Activated CD8-positive, alpha-beta memory T cell treated with anti-CD3 and anti-CD28 coated beads, Interleukin-2, amount 50 U/mL, for 24 hours (primary cell): ENCODE measurements at regions not wholly inside any gene's neighbourhood (a gene's known extent, or its start where the extent isn't known, plus 50 kb on each side); places are given as distances from the start of the nearest gene placed in this dataset.

Experiments used
- DNase-seq: peaks from one replicate; pipeline ENCODE4 v3.0.0-alpha.2; 2020; ENCODE audit errors: extremely low read depth

DNA sequence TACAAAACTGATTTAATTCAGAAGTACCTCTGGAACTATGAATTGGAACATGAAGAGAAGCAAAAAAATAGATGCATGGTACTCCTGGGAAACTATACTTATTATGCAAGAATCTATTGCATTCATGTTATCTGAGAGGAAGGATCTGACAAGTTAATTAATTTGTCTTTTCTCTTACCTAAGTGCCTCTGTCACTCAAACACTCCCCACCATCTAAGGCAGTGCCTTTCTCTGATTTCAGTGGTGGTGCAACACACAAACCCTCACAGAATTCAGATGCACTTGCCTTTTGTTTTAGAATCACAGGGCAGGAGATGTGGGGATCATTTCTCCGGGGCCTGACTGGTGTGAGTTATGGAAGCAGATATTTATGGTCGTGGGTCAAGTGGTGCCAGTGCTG, 52.5 kb upstream of the C9orf72 start:
- no peak for DNase-seq

DNA sequence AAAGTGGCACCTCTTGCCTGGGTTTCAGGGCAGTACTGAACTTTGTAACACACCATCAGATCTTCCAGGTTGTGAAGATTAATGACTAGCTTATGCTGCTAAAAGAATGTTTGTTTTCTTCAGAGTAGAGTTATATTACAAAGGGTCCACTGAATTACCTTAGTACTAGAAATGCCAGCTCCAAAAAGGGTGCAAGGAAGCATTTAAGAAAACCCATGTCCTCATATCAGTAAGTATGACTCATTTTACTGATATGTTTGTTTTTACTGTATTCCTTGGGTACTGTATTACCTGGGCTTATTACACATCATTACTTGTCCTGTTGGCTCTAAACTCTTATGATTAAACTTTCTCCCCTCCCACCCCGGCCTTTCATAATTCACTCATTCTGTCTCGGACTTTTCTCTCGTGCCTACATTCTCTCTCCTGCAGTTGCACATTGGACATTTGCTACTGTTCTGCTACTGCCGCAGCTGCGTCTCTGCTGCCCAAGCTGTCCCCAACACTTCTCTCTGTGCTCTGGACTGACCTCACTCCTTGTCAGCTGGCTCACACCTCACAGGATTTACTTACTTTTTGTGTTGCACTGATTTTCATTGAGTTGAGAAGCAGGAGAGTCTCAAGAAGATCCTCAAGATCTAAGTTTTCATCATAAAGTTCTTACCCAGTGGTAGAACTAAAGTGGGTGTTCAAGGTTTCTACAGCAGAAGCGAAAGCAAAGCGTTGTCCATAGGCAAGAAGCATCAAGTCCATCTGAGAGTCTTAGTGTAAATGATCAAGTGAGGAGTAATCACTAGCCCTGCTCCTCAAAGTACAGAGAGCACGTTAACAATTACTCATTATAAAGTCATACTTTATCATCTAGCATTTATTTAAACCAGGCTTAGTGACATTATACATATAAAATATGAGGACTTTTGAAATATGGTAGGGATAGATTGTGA, 53.2 kb upstream of the C9orf72 start:
- DNase-seq: no peak

DNA sequence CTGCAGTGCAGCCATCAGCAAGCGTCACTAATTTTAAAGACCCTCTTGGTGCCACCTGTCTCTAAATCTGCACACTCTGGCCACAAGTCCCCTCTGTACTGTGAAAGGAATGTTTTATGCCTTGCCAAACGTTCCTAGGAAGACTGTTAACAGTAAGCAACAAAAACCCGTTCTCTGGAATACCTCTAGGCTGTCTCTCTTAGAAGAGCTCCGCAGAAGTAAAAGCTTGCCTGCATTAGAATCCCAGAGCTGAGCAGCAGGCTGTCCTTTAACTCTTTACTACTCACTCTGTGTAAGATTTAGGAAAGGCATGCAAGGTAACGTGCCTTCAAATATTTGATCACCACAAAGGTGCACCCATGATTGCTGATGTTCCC, 53.9 kb upstream of the C9orf72 start:
- DNase-seq: no peak

DNA sequence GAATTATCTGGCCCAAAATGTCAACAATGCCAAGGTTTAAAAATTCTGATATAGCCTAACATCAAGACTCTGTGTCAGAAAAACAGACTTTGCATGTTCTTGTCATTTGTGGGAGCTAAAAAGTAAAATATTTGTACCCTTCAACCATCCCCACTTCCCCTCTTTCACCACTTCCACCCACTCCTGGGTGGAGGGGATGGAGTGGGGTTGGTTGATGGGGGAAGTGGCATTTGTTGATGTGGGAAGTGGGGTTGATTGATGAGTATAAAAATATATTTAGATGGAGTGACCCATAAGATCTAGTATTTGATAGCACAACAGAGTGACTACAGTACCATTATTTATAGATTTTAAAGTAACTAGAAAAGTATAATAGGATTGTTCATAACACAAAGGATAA, 55.0 kb upstream of the C9orf72 start:
- no peak for DNase-seq

DNA sequence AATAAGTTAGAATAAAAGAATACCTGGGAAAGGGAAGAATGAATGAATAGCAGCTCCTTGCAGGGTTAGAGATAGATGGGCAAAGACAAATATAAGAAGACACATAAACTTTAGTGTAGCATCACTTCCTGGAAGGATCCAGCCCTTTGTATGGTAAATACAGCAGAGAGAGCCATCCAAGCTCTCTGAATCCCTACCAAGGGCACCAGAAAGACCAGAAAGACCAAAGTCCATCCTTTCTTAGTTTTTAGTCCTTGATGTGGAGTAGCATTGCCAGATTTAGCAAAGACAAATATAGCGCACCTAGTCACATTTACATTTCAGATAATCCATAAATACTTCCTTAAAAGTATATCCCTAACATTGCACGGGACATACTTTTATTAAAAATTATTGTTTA, 56.1 kb upstream of the C9orf72 start:
- no peak for DNase-seq

DNA sequence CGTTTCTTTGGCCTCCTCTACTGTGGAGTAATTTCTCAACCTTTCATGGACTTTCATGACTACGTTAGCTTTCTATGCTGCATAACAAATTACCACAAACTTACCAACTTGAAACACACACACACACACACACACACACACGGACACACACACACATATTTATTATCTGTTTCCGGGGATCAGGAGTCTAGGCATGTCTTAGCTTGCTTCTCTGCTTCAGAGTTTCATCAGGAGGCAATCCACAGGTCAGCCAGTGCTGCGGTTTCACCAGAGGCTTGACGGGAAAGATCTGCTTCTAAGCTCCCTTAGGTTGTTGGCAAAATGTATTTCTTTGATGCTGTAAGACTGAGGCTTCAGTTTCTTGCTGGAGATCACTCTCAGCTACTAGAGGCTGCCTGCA, 59.0 kb upstream of the C9orf72 start:
- DNase-seq: no peak

DNA sequence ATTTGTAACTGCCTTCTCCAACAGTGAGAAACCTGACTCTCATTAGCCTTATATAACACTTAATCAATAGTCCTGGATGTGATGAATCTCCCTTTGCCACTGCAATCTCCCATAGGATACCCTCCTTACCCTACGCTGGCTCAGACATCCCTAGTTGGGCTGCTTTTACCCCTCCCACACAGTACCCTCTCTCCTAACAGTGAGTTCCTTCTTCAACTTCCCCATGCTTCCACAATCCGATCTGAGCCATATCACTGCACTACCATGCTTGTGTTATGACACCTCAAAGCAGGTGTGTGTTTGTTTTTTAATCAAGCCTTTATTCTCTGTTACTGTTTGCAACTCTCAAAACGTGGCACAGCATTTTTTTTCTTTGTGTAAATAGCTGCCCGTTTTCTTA, 60.5 kb upstream of the C9orf72 start:
- no peak for DNase-seq

DNA sequence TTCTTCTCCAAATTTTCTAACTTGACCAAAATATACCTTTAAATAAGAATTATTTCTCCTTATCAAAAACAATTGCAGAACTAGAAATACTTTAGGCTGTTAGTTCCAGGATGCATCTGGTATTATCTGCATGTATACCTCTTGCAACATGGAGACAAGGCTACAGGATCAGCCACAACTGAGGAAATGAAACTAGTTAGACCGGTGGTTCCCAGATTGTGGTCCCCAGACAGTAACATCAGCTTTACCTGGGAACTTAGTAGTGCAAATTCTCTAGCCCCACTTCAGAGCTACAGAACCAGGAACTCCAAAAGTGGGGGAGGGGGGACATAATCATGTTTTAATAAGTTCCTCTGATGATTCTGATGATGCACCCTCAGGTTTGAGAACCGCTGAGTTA, 61.6 kb upstream of the C9orf72 start:
- no peak for DNase-seq

DNA sequence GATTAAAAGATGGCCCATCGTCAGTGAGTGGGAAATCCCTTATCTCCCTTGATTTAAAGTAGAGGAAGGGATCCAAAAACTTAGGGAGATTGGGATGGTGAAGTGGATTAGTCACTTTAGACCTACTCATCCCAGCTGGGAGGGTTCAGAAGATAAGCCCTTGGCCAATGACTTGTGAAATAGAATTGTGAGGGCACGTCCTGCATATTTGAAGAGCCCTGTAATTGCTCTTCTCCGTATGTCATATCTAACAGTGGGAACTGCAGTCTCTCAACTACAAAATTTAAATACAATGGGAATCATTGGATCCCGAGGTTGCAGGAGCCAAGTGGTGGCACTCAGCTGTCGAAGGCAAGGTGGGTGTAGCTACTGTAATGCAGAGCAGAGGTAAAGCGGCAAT, 65.4 kb upstream of the C9orf72 start:
- DNase-seq: no peak

DNA sequence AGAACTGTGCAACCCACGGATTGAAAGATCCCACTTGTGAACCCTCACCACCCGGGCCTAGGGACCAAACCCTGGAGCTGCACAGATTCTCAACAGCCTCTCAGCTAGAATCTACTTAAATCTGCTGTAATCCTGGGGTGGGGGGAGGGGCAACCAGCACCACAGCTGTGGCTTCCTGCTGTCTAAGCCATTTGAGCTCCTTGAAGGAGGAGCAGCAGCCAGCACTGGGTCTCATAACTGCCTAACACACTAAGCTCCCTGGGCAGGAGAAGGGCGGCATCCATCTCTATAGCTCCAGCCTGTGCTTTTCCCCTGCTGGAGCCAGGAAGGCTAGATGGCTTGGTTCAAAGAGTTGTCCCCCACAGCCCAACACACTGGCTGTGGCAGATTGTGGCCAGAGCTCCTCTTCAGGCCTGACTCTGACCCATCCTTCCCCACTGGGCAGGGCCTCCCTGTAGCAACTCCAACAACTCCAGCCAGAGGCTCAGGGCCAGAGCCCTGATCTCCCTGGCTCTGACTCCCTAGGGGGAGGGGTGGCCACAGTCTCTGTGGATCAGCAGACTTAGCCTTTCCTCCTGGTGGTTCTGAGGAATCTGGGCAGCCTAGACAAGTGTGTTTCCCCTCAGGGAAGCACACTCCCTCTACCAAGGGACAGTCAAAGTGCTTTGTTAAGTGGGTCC, 72.0 kb upstream of the C9orf72 start:
- no peak for DNase-seq

DNA sequence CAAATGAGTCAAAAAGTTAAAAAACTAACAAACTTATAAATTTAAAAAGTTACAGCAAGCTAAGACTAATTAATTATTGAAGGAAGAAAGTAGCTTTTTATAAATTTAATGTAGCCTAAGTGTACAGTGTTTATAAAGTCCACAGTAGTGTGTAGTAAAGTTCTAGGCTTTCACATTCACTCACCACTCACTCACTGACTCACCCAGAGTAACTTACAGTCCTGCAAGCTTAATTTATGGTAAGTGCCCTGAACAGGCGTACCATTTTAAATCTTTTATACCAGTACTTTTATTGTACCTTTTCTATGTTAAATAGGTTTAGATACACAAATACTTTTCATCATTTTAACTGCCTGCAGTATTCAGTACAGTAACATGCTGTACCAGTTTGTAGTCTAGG, 80.0 kb upstream of the C9orf72 start:
- DNase-seq: no peak

DNA sequence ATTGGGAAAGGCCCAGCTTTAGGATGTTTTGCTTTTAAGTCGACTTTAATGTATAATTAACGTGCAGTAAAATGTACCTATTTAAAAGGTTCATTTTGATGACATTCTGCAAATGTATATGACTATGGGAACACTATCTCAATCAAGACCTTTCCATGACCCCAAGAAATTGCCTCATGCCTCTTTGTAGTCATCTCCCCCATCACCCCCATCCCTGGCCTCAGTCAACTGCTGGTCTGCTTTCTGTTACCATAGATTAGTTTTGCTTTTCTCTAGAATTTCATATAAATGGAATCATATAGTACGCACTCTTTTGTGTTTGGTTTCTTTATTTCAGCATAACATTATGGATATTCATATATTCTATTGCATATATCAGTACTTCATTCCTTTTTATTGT, 80.7 kb upstream of the C9orf72 start:
- no peak for DNase-seq

DNA sequence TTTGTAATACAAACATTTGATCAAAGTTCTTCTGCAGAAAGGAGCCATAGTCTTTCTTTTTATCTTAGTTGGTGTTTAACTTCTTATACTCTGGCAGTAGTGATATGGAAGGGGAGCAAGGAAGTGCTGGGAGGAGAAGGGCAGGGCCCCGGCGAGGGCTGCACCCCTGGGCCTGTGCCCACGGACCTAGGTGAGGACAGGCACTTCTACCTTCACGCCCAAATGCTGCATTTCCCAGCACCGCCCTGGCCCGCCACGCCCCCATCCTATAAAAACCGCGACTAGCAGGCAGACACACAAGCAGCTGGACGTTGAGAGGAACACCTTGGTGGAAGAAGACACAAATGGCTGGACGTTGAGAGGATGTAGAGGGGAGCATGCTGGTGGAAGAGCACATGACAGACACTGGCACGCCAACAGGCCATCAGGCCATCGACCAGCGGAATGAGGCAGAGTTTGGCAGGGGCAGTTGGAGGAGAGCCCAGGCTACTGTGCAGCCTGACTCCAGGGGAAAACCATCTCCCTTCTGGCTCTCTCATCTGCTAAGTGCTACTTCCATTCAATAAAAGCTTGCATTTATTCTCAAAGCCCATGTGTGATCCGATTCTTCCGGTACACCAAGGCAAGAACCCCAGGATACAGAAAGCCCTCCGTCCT, 81.5 kb upstream of the C9orf72 start:
- no peak for DNase-seq

DNA sequence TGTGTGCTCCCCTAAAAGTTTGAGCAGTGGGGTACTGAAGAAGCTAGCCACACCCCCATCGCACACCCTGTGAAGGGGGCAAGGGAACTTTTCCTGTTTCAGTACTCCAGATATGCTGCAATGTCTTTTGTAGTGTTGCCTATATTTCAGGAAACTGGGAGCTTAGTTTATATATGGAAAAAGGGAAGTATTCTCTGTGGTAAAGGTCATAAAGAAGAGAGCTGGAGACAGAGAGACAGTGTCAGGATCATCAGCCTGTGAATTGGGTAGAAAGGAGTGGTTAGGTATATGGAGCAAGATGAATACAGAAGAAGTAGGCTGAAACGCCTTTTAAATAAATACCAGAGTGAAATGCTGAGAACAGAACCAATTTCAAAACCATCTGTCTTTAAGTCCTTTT, 82.2 kb upstream of the C9orf72 start:
- DNase-seq: no peak

DNA sequence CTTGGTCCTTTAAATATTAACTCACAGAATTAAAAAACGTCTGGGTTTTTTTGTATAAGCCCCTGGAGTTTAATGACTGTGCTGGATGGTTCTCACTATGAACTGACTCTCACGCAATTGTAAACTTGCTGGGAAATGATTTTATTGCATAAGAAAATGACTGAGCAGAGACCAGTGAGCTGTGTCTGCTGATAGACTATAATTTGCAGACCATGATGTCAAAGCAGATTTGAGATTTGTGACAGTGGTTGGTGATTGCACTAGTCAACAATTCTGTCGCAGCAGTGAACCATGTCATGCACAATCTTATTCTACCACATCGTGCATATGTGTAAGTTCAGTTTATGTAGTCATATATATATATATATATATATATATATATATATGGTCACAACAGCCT, 85.7 kb upstream of the C9orf72 start:
- no peak for DNase-seq

DNA sequence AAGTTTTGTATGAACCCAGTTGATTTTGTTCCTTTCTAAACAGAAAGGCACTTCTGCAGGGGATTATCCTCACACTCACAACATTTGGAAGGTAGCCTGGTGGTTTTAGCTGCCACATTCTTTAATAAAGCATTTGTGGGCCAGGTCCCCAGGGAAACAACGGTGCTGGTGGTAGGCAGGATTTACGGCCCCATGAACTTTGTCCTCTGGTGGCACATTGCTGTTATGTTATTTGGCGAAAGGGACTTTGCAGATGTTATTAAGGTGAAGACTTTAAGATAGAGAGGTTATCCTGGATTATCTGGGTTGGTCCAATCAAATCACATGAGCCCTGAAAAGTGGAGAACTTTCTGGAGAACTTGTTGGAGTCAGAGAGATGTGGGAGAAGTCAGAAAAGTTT, 86.3 kb upstream of the C9orf72 start:
- DNase-seq: no peak

DNA sequence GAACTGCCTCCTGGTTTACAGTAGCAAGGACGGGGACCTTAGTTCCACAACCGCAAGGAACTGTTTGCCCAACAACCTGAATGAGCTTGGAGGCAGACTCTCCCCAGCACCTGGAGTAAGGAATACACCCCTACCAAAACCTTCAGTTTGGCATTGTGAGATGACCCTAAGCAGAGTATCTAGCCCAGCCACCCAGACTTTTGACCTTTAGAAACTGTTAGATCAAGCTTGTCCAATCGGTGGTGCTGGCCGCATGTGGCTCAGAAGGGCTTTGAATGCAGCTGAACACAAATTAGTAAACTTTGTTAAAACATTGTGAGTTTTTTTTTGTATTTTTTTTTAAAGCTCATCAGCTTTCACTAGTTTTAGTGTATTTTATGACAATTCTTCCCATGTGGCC, 86.9 kb upstream of the C9orf72 start:
- DNase-seq: no peak

DNA sequence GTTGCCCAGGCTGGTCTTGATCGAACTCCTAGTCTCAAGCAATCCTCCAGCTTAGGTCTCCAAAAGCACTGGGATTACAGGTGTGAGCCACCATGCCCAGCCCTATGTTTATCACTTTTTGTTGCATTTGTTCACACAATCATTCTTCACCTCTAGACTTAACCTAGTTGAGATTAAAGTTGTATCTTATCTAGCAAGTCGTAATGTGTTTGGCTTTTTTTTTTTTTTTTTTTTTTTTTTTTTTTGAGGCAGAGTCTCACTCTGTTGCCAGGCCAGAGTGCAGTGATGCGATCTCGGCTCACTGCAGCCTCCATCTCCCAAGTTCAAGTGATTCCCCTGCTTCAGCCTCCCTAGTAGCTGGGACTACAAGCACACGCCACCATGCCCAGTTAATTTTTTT, 90.2 kb upstream of the C9orf72 start:
- DNase-seq: no peak

DNA sequence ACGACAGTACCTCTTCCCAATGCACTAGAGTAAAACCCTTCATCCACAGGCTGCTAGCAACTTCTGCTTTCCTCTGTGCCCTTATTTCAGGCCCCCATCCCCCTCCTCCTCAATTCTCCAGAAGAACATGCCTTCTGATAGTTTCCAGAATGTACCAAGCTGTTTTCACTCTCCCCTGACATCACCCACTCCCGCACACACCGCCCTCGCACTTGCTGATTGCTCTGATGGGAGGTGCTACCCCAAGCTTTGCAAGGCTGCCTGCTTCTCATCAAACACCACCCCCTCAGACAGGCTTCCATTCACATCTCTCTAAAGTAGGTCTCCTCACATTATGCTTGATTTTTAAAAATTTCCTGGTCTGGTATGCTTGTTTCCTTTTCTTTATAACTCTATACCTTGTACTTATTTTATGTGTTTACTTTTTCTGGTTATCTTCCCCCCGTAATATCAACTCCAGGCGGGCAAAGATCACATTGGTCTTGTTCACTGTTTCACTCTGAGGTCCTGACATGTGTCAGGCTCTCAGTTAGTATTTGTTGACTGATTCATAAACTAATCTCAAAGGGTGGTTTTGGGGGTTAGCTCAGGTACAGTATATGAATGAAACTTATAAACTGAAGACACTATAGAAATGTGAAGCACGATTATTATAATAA, 91.0 kb upstream of the C9orf72 start:
- DNase-seq: no peak

DNA sequence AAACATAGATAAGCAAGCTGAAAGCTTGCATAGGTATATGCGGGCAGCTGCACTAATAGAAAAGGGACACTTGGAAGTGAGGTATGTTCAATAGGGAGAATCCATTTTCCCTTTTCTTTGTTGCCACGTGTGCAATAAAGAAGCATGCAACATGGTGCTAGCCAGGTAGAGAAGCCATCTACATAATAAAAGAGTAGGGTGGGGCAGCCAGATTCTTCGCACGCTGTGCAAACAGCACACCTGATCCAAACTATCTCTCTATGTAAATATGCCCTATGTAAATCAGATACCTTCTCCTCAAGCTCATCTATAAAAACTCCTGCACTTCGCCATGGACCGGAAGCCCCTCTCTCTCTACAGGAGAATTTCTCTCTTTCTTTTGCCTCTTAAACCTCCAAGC, 91.9 kb upstream of the C9orf72 start:
- DNase-seq: no peak

DNA sequence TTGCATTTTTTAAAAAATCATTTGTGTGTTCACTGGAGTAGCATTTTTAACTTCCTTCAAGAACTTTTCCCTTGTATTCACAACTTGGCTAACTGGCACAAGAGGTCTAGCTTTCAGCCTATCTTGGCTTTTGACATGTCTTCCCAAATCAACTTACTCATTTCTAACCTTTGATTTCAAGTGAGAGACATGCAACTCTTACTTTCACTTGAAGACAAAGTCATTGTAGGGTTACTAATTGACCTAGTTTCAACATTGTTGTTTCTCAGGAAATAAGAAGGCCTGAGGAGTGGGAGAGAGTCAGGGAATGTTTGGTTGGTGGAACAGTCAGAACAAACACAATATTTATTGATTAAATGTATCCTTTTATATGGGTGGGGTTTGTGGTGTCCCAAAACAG, 95.0 kb upstream of the C9orf72 start:
- no peak for DNase-seq

DNA sequence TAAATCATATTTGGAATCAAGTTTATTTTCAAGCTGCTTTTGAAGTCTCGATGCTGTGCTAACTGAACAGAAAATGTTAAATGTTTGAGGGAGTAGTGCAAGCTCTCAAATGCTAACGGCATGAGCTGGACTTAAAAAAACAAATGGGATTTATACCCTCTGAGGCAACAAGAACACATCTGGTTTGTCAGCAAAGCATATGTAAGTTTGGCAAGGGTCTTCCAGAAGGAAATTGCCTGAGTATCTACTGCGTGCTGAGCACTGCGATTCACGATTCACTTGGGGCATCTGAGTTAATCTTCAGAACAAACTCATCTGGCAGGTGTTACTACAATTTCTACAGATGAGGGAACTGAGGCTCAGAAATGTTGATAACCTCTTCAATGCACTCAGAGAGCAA, 98.4 kb upstream of the C9orf72 start:
- DNase-seq: no peak
